ENCODE measurements at regions not wholly inside any gene's neighbourhood (a gene's known extent, or its start where the extent isn't known, plus 50 kb on each side); places are given as distances from the start of the nearest gene placed in this dataset.

GRCh38 chr12:45549337-45549902, 180.1 kb upstream of the ARID2 start:
- TF ChIP-seq CTCF (IDR thresholded peaks at IDR 0.05) (no peak), POLR2A (IDR thresholded peaks at IDR 0.05) (no peak)

Data from tibial nerve (tissue), 3 donors.